GM23248 (cell line): ENCODE measurements at regions not wholly inside any gene's neighbourhood (a gene's known extent, or its start where the extent isn't known, plus 50 kb on each side); places are given as distances from the start of the nearest gene placed in this dataset.
A peak's percentile ranks its signal among the peaks of the same experiment; 100 is the strongest.

Source experiments
- DNase-seq: peaks from one replicate; pipeline ENCODE4 v3.0.0-alpha.2; 2015
- H2AFZ ChIP-seq: fragments of 200-600 bp; sonication (generic); 2 replicates; pipeline ENCODE4 v1.6.1; 2016; ENCODE audit warnings: antibody characterized with exemption
- H3F3A ChIP-seq: fragments of 200-600 bp; sonication (generic); 2 replicates; pipeline ENCODE4 v1.6.1; 2016; ENCODE audit warnings: mild to moderate bottlenecking, antibody characterized with exemption, mixed run types; ENCODE audit not compliant: insufficient read depth
- H3K27ac ChIP-seq: fragments of 200-600 bp; sonication (generic); 2 replicates; pipeline ENCODE4 v1.5.1; 2016; ENCODE audit warnings: mild to moderate bottlenecking
- H3K27me3 ChIP-seq: fragments of 200-600 bp; sonication (generic); replicated peaks from 2 replicates; pipeline ENCODE4 v1.6.1; 2016; ENCODE audit warnings: mild to moderate bottlenecking; ENCODE audit not compliant: insufficient read depth
- H3K36me3 ChIP-seq: fragments of 200-600 bp; sonication (generic); 2 replicates; pipeline ENCODE4 v1.6.1; 2016; ENCODE audit warnings: low read depth, mild to moderate bottlenecking
- H3K4me1 ChIP-seq: fragments of 200-600 bp; sonication (generic); 2 replicates; pipeline ENCODE4 v1.6.1; 2016; ENCODE audit warnings: mild to moderate bottlenecking; ENCODE audit not compliant: insufficient read depth
- H3K4me2 ChIP-seq: fragments of 200-600 bp; sonication (generic); one replicate; pipeline ENCODE4 v1.6.1; 2016; ENCODE audit warnings: mild to moderate bottlenecking; ENCODE audit not compliant: unreplicated experiment
- H3K4me3 ChIP-seq: fragments of 200-600 bp; sonication (generic); 2 replicates; pipeline ENCODE4 v1.5.1; 2016; ENCODE audit warnings: mild to moderate bottlenecking
- H3K79me2 ChIP-seq: fragments of 200-600 bp; sonication (generic); 2 replicates; pipeline ENCODE4 v1.6.1; 2016; ENCODE audit warnings: mild to moderate bottlenecking; ENCODE audit not compliant: insufficient read depth
- H3K9ac ChIP-seq: fragments of 200-600 bp; sonication (generic); 2 replicates; pipeline ENCODE4 v1.6.1; 2016; ENCODE audit warnings: mild to moderate bottlenecking
- H3K9me2 ChIP-seq: fragments of 200-600 bp; sonication (generic); 2 replicates; pipeline ENCODE4 v1.6.1; 2016; ENCODE audit warnings: mixed run types, mild to moderate bottlenecking, moderate library complexity; ENCODE audit not compliant: insufficient read depth
- H3K9me3 ChIP-seq: fragments of 200-600 bp; sonication (generic); one replicate; pipeline ENCODE4 v1.6.1; 2017; ENCODE audit warnings: low read depth
- H4K20me1 ChIP-seq: fragments of 200-600 bp; sonication (generic); 2 replicates; pipeline ENCODE4 v1.6.0; 2016; ENCODE audit not compliant: insufficient read depth
- EZH2 ChIP-seq: fragments of 200-600 bp; sonication (generic); IDR thresholded peaks from 2 replicates; pipeline ENCODE4 v1.6.1; 2018; ENCODE audit warnings: antibody characterized with exemption, mild to moderate bottlenecking; ENCODE audit not compliant: insufficient read depth, poor library complexity, severe bottlenecking
- EZH2phosphoT487 ChIP-seq: fragments of 200-600 bp; sonication (generic); IDR thresholded peaks from 2 replicates; pipeline ENCODE4 v1.6.1; 2018; ENCODE audit warnings: antibody characterized with exemption, moderate library complexity, mild to moderate bottlenecking, low read depth; ENCODE audit not compliant: insufficient read depth
- WGBS, 2 experiments: methylation state at CpG; one replicate each; pipeline ENCODE4 v1.1.6; 2015 to 2017; ENCODE audit warnings: low lambda C conversion rate in 2 of 2, low coverage in 1 of 2; ENCODE audit errors: missing lambda C conversion rate in 2 of 2; 5-methylcytosine and 5-hydroxymethylcytosine counted together
- in situ Hi-C: fragments of 300-500 bp; cut with MboI; formaldehyde crosslinking; loops from 2 replicates; pipeline ENCODE4 v1.15.0; 2020

GRCh38 chr2:6417050-6417449 is 448.7 kb downstream of the CMPK2 start:
- no peak overlapping the region for H2AFZ ChIP-seq
- TF ChIP-seq EZH2phosphoT487 (no peak), EZH2 (no peak)
- no peaks in the 10 kb centered on the region for H3K79me2 ChIP-seq
- H3F3A ChIP-seq: no peaks in the 10 kb centered on the region
- H3K9me2 ChIP-seq: no peaks in the 10 kb centered on the region
- no peaks in the 10 kb centered on the region for H4K20me1 ChIP-seq
- in situ Hi-C loops: no loop called here
- no peaks in the 10 kb centered on the region for H3K4me1 ChIP-seq
- 58 to 68% methylated on average over 6 of the region's 6 CpGs for WGBS, 2 experiments
- no peaks in the 10 kb centered on the region for H3K36me3 ChIP-seq
- no peak overlapping the region for H3K27ac ChIP-seq
- no peak overlapping the region for H3K9ac ChIP-seq
- no peak overlapping the region for H3K4me3 ChIP-seq
- DNase-seq: no peak
- no peaks in the 10 kb centered on the region for H3K9me3 ChIP-seq
- H3K27me3 ChIP-seq: no peaks in the 10 kb centered on the region
- H3K4me2 ChIP-seq: no peak overlapping the region

- no peak for DNase-seq
- no peaks in the 10 kb centered on the region for H3K4me1 ChIP-seq
- TF ChIP-seq EZH2phosphoT487 (no peak), EZH2 (no peak)
- no peaks in the 10 kb centered on the region for H3K36me3 ChIP-seq
- no peak overlapping the region for H3K27ac ChIP-seq
- no peak overlapping the region for H3K4me2 ChIP-seq
- H3K9me3 ChIP-seq: no peaks in the 10 kb centered on the region
- no peaks in the 10 kb centered on the region for H3K9me2 ChIP-seq
- no peak overlapping the region for H3K4me3 ChIP-seq
- no peak overlapping the region for H2AFZ ChIP-seq
- in situ Hi-C loops: no loop called here
- no peaks in the 10 kb centered on the region for H3K27me3 ChIP-seq
- H3F3A ChIP-seq: no peaks in the 10 kb centered on the region; the same call in 1 of the 2 replicates
- H4K20me1 ChIP-seq: no peaks in the 10 kb centered on the region
- no peak overlapping the region for H3K9ac ChIP-seq
- 9 to 23% methylated on average over 1 of the region's 1 CpG for WGBS, 2 experiments
- H3K79me2 ChIP-seq: no peaks in the 10 kb centered on the region
These were observed 447.4 kb downstream of the CMPK2 start for GRCh38 chr2:6418291-6418690.

- H3K9me2 ChIP-seq: no peaks in the 10 kb centered on the region
- H3F3A ChIP-seq: no peaks in the 10 kb centered on the region; the same call in 1 of the 2 replicates
- H3K27ac ChIP-seq: no peak overlapping the region
- H3K4me2 ChIP-seq: no peak overlapping the region
- no peaks in the 10 kb centered on the region for H4K20me1 ChIP-seq
- H3K27me3 ChIP-seq: no peaks in the 10 kb centered on the region
- no peaks in the 10 kb centered on the region for H3K36me3 ChIP-seq
- 75 to 80% methylated on average over 12 of the region's 12 CpGs for WGBS, 2 experiments
- H3K4me1 ChIP-seq: no peaks in the 10 kb centered on the region
- no peak overlapping the region for H2AFZ ChIP-seq
- no peak overlapping the region for H3K4me3 ChIP-seq
- H3K9ac ChIP-seq: no peak overlapping the region
- in situ Hi-C loops: no loop called here
- no peaks in the 10 kb centered on the region for H3K79me2 ChIP-seq
- DNase-seq: no peak
- TF ChIP-seq EZH2 (no peak), EZH2phosphoT487 (no peak)
- no peaks in the 10 kb centered on the region for H3K9me3 ChIP-seq
These were observed 444.5 kb downstream of the CMPK2 start for GRCh38 chr2:6421138-6421730.

- Histone ChIP-seq H3K27me3 (no peaks in the 10 kb centered on the region), H3K4me3 (no peak overlapping the region), H3K9ac (no peak overlapping the region), H3K9me3 (no peaks in the 10 kb centered on the region), H2AFZ (no peak overlapping the region), H3F3A (no peaks in the 10 kb centered on the region; the same call in 1 of the 2 replicates), H3K4me1 (no peaks in the 10 kb centered on the region), H4K20me1 (no peaks in the 10 kb centered on the region), H3K4me2 (no peak overlapping the region), H3K9me2 (no peaks in the 10 kb centered on the region), H3K79me2 (no peaks in the 10 kb centered on the region), H3K27ac (no peak overlapping the region), H3K36me3 (no peaks in the 10 kb centered on the region)
- 64 to 68% methylated on average over 4 of the region's 4 CpGs for WGBS, 2 experiments
- no peak for TF ChIP-seq EZH2phosphoT487
- TF ChIP-seq EZH2: no peak
- DNase-seq: no peak
- in situ Hi-C loops: no loop called here
These were observed 443.8 kb downstream of the CMPK2 start for GRCh38 chr2:6421888-6422287.

GRCh38 chr2:6423157-6423556 is 442.6 kb downstream of the CMPK2 start:
- no peak for TF ChIP-seq EZH2phosphoT487
- no peak for TF ChIP-seq EZH2
- WGBS, 2 experiments: 32 to 46% methylated on average over 1 of the region's 1 CpG
- Histone ChIP-seq H4K20me1 (no peaks in the 10 kb centered on the region), H3K9me3 (no peaks in the 10 kb centered on the region), H3F3A (no peaks in the 10 kb centered on the region; the same call in 1 of the 2 replicates), H3K27ac (no peak overlapping the region), H3K79me2 (no peaks in the 10 kb centered on the region), H2AFZ (no peak overlapping the region), H3K27me3 (no peaks in the 10 kb centered on the region), H3K36me3 (no peaks in the 10 kb centered on the region), H3K9me2 (no peaks in the 10 kb centered on the region), H3K9ac (no peak overlapping the region), H3K4me2 (no peak overlapping the region), H3K4me1 (no peaks in the 10 kb centered on the region), H3K4me3 (no peak overlapping the region)
- DNase-seq: peak; percentile 34
- in situ Hi-C loops: no loop called here
